Right kidney (tissue), 1 donor: ENCODE measurements at regions not wholly inside any gene's neighbourhood (a gene's known extent, or its start where the extent isn't known, plus 50 kb on each side); places are given as distances from the start of the nearest gene placed in this dataset.
"Not testable (repeated sequence)": the region's sequence is repeated elsewhere in the genome, so short reads cannot be mapped to it uniquely, and the experiment has no call there.

Source experiments
- DNase-seq: peaks from one replicate; pipeline ENCODE4 v3.0.0-alpha.2; 2016

DNA sequence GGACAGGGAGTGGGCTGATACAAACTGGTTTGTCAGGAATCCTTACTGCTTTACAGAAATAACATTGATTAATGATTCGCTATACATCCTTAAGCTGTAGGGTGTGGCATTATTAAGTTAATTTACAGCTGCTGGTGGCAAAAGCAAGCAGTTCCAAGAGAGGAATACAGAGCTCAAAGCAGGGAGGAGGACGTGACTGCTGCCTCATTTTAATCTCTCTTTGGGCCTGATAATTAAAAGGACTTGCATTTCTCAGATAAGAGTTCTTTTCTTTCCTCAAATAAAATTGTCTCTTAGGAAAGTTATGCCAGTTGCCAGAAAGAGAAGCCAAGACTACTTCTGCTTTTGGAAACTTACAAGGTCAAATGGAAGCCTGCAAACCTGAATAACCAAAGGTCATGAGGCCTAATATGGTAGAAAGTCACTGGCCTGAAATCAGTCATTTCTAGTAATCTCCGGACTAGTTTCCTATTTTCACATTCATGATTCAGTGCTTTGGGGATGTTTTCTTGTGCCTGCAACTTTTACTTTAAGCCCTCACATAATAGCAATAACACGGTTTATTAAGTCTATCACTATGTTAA, 426.2 kb upstream of the SPATA31A3 start:
- DNase-seq, result not testable (repeated sequence)

DNA sequence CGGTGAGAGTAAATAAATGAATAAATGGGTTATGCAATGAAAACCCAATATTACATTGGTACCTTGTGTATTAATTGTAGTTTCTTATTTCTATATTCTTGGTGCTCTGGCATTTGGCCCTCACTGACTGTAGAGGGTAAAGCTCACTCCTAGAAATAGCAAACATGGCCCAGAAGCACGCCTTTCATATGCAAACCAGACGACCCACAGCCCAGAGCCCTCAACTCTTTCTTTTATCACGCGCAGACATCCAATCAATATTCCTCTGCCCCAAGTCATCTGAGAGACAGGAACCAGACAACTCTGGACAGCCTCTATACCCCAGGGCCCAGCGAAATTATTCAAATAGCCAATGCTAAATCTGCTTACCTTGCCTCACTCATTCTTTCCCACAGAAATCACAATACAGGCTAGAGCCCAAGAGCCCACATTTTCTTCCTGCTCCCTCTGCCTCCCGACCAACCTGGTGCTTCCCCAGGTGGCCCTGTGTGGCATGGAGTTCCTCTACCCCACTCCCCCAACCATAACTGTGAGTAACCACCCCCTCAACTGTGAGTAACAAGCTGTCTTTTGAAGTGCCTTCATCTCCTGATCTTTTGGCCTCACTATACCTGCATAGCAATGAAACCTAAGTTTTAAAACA, 425.1 kb upstream of the SPATA31A3 start:
- not testable (repeated sequence) for DNase-seq

DNA sequence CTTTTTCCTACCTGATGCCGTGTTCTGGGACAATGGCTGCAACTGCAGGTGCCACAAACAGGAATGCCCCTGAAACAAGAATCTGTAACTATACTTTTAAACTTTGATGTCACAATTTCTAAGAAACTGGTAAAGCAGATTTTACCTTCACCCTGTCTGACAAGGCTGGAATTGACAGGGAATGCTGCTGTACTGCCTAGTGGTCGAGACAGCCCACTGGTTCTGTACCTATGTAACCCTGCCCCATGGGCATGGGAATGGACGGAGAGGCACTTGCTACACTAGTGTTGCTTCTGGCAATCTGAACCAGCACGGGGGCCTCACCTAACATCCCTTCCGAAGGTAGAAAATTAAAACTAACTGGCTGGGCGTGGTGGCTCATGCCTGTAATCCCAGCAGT, 424.3 kb upstream of the SPATA31A3 start:
- not testable (repeated sequence) for DNase-seq

DNA sequence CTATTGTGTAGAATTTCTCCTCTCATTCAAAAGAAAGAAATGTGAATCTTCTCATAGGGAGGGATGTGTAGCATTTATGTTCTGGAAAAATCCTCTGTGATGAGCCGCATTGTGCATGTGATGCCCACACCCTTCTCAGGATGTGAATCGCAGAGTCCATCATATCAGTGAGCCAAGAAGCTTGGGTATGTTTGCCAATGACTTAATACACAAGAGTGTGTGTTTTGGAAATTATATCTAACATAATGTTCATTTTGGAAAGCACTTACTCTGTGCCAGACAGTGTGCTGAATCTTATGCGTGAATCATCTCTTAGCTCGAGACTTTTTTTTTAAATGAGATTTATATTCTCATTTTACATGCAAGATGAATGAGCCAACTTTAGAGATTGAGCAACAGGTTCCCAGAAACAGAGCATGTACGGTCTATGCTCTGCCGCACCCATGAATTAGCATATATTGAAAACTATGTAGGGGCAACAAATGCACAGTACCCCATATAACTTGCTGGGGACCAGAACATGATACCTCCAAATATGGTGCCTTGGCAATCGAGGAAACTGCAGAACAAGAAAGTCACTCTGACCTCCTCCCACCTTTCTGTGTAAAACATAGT, 418.4 kb upstream of the SPATA31A3 start:
- not testable (repeated sequence) for DNase-seq

GRCh38 chr9:67403739-67404138, 411.4 kb upstream of the SPATA31A3 start:
- DNase-seq, result not testable (repeated sequence)

GRCh38 chr9:67397731-67398130, 405.4 kb upstream of the SPATA31A3 start:
- DNase-seq, result not testable (repeated sequence)

- not testable (repeated sequence) for DNase-seq
Measured at GRCh38 chr9:67394782-67395181, 402.4 kb upstream of the SPATA31A3 start.

GRCh38 chr9:67394038-67394437, 401.7 kb upstream of the SPATA31A3 start:
- DNase-seq, result not testable (repeated sequence)

- DNase-seq, result not testable (repeated sequence)
Measured at GRCh38 chr9:67369664-67370063, 377.3 kb upstream of the SPATA31A3 start.

GRCh38 chr9:67362325-67362724, 370.0 kb upstream of the SPATA31A3 start:
- not testable (repeated sequence) for DNase-seq

DNA sequence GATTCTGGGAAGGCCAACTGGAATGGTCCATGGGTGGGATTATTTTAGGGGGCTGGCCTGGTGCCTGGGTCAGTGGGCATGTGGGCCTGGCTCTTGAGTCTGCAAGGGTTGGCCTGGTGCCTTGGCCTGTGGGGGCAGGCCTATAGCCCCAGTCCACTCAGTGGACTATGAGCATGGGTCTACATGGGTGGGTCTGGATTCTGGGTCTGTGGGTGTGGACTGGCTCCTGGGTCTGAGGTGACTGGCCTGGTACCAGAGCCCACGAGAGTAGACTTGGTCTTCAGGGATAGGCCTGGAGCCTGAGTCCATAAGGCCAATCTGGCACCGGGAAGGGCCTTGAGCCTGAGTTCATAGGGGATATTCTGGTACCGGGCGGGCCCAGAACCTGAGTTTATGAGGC, 361.6 kb upstream of the SPATA31A3 start:
- DNase-seq, result not testable (repeated sequence)

DNA sequence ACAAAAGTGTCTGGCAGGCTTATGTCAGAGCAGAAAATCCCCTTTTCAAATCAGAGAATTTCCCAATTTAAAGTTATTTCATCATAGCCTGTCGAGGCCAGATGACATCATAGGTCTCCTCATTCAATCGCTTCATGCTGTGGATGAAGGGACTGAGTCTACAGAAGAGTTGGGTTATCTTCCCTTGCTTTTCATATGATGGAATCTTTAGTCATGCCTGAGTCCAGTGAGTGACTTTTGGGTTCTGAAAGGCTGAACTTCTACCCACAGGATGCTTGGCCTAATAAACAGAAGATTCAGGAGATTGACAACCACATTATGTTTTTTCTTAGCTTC, 357.0 kb upstream of the SPATA31A3 start:
- not testable (repeated sequence) for DNase-seq

DNA sequence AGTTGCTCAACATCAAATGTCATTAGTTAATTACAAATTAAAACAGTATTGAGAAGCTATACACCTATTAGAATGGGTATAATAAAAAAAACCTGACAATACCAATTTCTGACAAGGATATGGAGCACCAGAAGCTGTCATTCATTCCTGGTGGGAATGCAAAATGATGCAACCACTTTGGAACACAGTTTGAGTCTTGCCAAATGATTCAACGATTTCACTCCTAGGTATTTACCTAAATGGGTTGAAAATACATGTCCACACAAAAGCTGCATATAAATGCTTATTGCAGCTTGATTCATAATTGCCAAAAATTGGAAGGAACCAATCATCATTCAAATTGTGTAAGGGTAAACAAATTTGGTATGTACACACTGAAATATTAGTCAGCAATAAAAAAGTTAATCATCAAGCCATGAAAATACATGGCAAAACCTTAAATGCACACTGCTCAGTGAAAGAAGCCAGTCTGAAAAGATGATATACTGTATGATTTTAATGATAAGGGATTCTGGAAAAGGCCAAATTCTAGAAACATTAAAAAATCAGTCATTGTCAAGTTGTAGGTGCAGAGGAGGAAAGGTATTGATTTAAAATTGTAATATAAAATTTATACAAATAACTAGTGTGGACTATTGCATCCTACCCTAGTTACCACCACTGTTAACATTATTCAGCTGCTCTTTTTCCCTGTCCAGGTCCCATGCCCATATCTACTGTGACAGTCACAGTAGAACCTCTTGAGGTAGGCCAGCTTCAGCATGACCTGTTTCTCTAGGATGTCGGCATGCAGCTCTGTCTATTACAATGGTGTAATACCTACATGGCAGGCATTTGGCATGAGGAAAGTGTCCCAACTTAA, 356.4 kb upstream of the SPATA31A3 start:
- not testable (repeated sequence) for DNase-seq

DNA sequence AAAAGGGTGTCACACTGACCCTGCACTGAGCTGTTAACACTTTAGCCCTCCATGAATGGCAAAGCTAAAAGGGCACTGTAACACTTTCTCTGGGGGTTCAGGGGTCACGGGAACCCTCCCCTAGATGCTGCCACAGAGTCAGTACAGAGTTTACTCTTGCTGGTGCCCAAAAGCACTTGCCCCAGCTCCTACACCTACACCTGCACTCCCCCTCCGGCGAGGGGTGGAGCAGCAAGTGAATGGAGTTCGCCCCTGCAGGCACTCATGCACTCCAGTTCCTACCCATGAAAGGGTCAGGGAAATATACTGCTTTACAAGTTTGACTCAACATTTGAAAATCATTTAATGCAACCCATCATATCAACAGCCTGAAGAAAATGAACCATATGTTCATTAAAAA, 355.7 kb upstream of the SPATA31A3 start:
- not testable (repeated sequence) for DNase-seq

DNA sequence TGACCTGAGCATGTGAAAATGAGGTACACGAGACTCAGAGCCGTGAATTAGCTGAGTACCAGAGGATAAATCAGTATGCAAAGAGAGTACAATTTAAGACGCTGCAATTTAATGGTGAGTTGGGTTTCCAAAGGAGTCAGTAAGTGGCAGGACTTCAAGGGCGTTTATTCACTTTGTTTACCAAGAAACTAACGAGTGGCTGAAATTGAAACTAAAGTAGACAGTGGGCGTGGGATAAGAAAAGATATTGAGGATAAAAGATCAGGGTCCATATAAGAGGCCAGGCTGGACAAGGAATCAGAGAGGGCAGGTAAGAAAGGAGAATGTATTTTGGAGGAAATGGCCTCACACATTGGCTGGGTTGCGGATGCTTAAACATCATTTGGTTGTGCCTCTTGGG, 346.9 kb upstream of the SPATA31A3 start:
- not testable (repeated sequence) for DNase-seq

DNA sequence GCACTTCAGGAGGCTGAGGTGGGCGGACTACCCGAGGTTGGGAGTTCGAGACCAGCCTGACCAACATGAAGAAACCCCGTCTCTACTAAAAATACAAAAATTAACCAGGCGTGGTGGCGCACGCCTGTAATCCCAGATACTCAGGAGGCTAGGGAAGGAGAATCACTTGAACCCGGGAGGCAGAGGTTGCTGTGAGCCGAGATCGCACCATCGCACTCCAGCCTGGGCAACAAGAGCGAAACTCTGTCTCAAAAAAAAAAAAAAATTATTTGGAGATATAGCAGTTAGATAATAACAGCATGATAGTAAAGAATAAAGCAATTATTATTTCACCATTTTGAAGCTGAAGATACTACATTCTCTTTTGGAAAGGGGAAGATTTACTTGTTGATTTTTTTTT, 345.9 kb upstream of the SPATA31A3 start:
- not testable (repeated sequence) for DNase-seq

DNA sequence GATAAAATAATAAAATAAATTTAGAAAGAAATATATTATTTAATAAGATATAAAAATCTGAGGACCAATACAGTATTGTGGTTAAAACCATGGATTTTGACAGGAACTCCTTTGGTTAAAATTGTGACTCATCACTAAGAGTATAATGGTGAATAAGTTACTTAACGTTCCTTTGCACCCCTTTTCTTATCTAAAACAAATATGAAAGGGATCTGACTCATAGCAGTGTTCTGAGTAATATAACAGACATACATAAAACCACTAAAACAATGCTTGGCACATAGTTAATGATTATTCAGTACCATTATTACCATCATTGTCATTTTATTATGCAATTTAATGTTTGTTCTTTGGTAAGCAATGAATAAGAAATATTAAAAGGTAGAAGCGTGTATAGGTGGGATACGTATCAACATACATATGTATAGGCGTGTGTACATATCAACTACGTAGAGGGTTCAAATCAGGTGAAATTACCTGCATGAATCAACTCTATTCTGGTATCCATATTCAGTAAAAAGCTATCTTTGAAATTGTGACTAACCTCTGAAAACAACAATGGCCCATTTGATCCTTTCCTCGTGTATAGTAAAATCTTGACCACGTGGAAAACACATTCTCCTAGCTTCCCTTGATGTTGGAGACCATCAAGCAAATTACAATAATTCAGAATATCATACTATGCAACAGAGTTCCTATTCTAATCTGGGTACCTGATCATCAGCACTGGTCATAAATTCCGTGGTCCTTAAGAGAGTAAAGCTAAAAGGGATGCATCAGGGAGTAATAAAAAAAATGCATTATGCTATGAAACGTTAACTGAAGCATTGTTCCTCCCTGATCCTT, 342.6 kb upstream of the SPATA31A3 start:
- DNase-seq, result not testable (repeated sequence)

GRCh38 chr9:67331634-67332033, 339.3 kb upstream of the SPATA31A3 start:
- DNase-seq, result not testable (repeated sequence)

GRCh38 chr9:67313409-67313808, 321.1 kb upstream of the SPATA31A3 start:
- not testable (repeated sequence) for DNase-seq

- not testable (repeated sequence) for DNase-seq
Measured at GRCh38 chr9:67312504-67312903, 320.2 kb upstream of the SPATA31A3 start.

DNA sequence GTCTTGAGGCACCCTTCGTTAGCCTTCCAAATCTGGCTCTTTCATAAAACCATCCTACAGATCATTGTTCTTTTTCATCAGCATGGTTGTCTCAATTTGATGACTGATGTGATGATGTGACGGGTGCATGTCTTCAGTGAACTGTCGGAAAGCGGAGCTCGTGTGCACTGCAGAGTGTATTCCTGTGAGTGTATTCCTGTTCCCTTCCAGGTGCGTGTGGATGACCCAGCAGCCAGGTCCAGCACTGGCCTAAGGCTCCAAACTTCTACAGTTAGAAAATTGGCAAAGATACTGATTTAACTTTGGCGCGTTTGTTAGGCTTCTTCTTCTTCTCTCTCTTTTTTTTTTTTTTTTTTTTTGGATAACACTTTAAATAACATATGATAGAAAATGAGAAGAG, 314.8 kb upstream of the SPATA31A3 start:
- not testable (repeated sequence) for DNase-seq

- not testable (repeated sequence) for DNase-seq
Measured at GRCh38 chr9:67288797-67289196, 296.4 kb upstream of the SPATA31A3 start.
